Left lung (tissue), 4 donors: ENCODE measurements at regions not wholly inside any gene's neighbourhood (a gene's known extent, or its start where the extent isn't known, plus 50 kb on each side); places are given as distances from the start of the nearest gene placed in this dataset.

Experiments
- ATAC-seq: fragments of 200-7000 bp; cut with Tn5 transposase; one replicate; pipeline ENCODE4 v1.9.1; 2020; ENCODE audit warnings: moderate library complexity
- DNase-seq, 4 donors: peaks; one replicate each; pipeline ENCODE4 v3.0.0-alpha.2; 2013 to 2020
- H3K27ac ChIP-seq, 2 donors: fragments of 200-600 bp; sonication (generic) in 1 of 2; one replicate each; pipeline versions ENCODE4 v1.5.0 to v1.8.0; 2020 to 2021
- H3K27me3 ChIP-seq, 2 donors: fragments of 200-600 bp; sonication (generic) in 1 of 2; one replicate each; pipeline versions ENCODE4 v1.5.0 to v1.8.0; 2020 to 2021
- H3K36me3 ChIP-seq, 2 donors: fragments of 200-600 bp; sonication (generic) in 1 of 2; one replicate each; pipeline versions ENCODE4 v1.5.0 to v1.8.0; 2020 to 2021
- H3K4me1 ChIP-seq, 2 donors: fragments of 200-600 bp; one replicate each; pipeline ENCODE4 v1.8.0; 2021
- H3K4me3 ChIP-seq, 2 donors: fragments of 200-600 bp; sonication (generic) in 1 of 2; one replicate each; pipeline versions ENCODE4 v1.5.0 to v1.8.0; 2020 to 2021; ENCODE audit warnings: mild to moderate bottlenecking in 1 of 2
- H3K9me3 ChIP-seq, 2 donors: fragments of 200-600 bp; sonication (generic) in 1 of 2; one replicate each; pipeline versions ENCODE4 v1.5.0 to v1.8.0; 2020 to 2021
- intact Hi-C, 2 donors: fragments of 100-400 bp; cut with DNase I; formaldehyde crosslinking; loops; one replicate each; pipeline versions ENCODE4 v1.11.2 to v1.14.2; 2022
- TF ChIP-seq, protein P1 (sequence below), 2 donors: fragments of 200-600 bp; sonication (generic) in 1 of 2; IDR thresholded peaks; one replicate each; pipeline versions ENCODE4 v1.5.0 to v1.8.0; 2021; ENCODE audit warnings: antibody characterized with exemption in 2 of 2
- donor health status: DM: no; HTN: yes; CAD: no.
- donor health status: DM: no; HTN: no; CAD: no.

DNA sequence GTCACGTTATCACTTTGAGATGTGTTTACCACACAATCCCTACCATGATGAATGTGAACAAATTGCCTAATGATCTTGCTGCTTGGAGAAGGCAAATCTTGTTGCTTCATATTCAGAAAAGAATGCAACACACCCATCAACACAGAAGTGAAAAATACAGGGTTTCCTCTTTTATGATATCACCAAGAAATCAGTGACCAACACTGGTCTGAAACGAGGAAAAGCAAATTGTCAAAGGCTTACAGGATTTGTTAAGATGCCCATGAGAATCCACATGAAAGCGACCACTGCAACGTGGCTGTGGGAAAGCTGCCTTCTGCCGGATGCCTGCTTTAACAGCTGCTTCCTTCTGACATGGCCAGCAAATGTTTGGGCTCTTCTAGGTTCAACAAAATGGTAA is 397.6 kb upstream of the LRATD1 start:
- Histone ChIP-seq H3K27me3 (no peaks in the 10 kb centered on the region), H3K4me3 (no peak overlapping the region), H3K27ac (no peak overlapping the region), H3K9me3 (peaks cover 0 to 2% of the 10 kb centered on the region in 2 donors), H3K36me3 (no peaks in the 10 kb centered on the region), H3K4me1 (no peaks in the 10 kb centered on the region)
- intact Hi-C loops: no loop called here
- DNase-seq (no peak), ATAC-seq (no peak)
- TF ChIP-seq, protein P1, sequence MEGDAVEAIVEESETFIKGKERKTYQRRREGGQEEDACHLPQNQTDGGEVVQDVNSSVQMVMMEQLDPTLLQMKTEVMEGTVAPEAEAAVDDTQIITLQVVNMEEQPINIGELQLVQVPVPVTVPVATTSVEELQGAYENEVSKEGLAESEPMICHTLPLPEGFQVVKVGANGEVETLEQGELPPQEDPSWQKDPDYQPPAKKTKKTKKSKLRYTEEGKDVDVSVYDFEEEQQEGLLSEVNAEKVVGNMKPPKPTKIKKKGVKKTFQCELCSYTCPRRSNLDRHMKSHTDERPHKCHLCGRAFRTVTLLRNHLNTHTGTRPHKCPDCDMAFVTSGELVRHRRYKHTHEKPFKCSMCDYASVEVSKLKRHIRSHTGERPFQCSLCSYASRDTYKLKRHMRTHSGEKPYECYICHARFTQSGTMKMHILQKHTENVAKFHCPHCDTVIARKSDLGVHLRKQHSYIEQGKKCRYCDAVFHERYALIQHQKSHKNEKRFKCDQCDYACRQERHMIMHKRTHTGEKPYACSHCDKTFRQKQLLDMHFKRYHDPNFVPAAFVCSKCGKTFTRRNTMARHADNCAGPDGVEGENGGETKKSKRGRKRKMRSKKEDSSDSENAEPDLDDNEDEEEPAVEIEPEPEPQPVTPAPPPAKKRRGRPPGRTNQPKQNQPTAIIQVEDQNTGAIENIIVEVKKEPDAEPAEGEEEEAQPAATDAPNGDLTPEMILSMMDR (IDR thresholded peaks at IDR 0.05): no peak

- TF ChIP-seq, protein P1 (IDR thresholded peaks at IDR 0.05): no peak
- intact Hi-C loops: no loop called here
- H3K27me3 ChIP-seq: no peaks in the 10 kb centered on the region
- H3K27ac ChIP-seq: no peak overlapping the region
- ATAC-seq: no peak
- no peaks in the 10 kb centered on the region for H3K4me1 ChIP-seq
- no peaks in the 10 kb centered on the region for H3K9me3 ChIP-seq
- DNase-seq: no peak
- H3K4me3 ChIP-seq: no peak overlapping the region
- no peaks in the 10 kb centered on the region for H3K36me3 ChIP-seq
These were observed 396.9 kb upstream of the LRATD1 start for GRCh38 chr2:14235667-14236066.

DNA sequence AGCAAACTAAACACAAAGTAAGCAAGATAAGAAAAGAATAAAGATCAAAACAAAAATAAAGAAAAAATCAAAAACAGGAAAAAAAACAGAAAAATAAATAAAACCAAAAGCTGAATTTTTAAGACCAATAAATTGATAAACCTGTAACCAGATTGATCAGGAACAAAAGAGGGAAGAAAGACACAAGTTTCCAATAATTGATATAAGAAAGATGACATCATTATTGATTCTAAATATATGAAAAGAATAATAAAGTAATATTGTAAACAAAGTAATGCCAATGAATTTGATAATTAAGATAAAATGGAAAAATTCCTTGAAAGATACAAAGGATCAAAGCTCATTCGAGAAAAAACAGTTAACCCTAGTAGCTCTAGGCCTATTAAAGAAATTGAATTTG is 394.6 kb upstream of the LRATD1 start:
- intact Hi-C loops: no loop called here
- DNase-seq (no peak), ATAC-seq (no peak)
- Histone ChIP-seq H3K27ac (no peak overlapping the region), H3K9me3 (no peaks in the 10 kb centered on the region), H3K4me1 (no peaks in the 10 kb centered on the region), H3K27me3 (no peaks in the 10 kb centered on the region), H3K36me3 (no peaks in the 10 kb centered on the region), H3K4me3 (no peak overlapping the region)
- TF ChIP-seq, protein P1 (IDR thresholded peaks at IDR 0.05): no peak

GRCh38 chr2:14239605-14240004 is 392.9 kb upstream of the LRATD1 start:
- Histone ChIP-seq H3K27ac (no peak overlapping the region), H3K27me3 (no peaks in the 10 kb centered on the region), H3K9me3 (peaks cover 0 to under 1% of the 10 kb centered on the region in 2 donors), H3K36me3 (no peaks in the 10 kb centered on the region), H3K4me3 (no peak overlapping the region), H3K4me1 (no peaks in the 10 kb centered on the region)
- DNase-seq (no peak), ATAC-seq (no peak)
- intact Hi-C loops: no loop called here
- TF ChIP-seq, protein P1 (IDR thresholded peaks at IDR 0.05): no peak

GRCh38 chr2:14240868-14241267 is 391.6 kb upstream of the LRATD1 start:
- no peak for DNase-seq
- TF ChIP-seq, protein P1 (IDR thresholded peaks at IDR 0.05): no peak
- H3K4me1 ChIP-seq: no peaks in the 10 kb centered on the region
- intact Hi-C loops: no loop called here
- peaks cover 0 to 8% of the 10 kb centered on the region in 2 donors for H3K9me3 ChIP-seq
- no peak overlapping the region for H3K4me3 ChIP-seq
- no peak for ATAC-seq
- no peaks in the 10 kb centered on the region for H3K36me3 ChIP-seq
- H3K27me3 ChIP-seq: no peaks in the 10 kb centered on the region
- no peak overlapping the region for H3K27ac ChIP-seq
